HG03439 (cell line): ENCODE measurements at regions not wholly inside any gene's neighbourhood (a gene's known extent, or its start where the extent isn't known, plus 50 kb on each side); places are given as distances from the start of the nearest gene placed in this dataset.
A peak's percentile ranks its signal among the peaks of the same experiment; 100 is the strongest.
"Not testable (repeated sequence)": the region's sequence is repeated elsewhere in the genome, so short reads cannot be mapped to it uniquely, and the experiment has no call there.

Experiments used
- ATAC-seq: cut with Tn5 transposase; IDR thresholded peaks from one replicate; pipeline ENCODE4 v1.9.1; 2021; ENCODE audit warnings: mild to moderate bottlenecking, moderate library complexity; ENCODE audit not compliant: unreplicated experiment

- no peak for ATAC-seq
Observed at GRCh38 chr18:26653943-26654615, 105.7 kb upstream of the KCTD1 start.

- no peak for ATAC-seq
Observed at GRCh38 chr18:26652501-26652900, 104.1 kb upstream of the KCTD1 start.

GRCh38 chr18:26650310-26651268 is 102.2 kb upstream of the KCTD1 start:
- no peak for ATAC-seq

GRCh38 chr18:26649193-26649543 is 100.8 kb upstream of the KCTD1 start:
- no peak for ATAC-seq

GRCh38 chr18:26648509-26649192 is 100.3 kb upstream of the KCTD1 start:
- no peak for ATAC-seq

GRCh38 chr18:26646901-26647300 is 98.5 kb upstream of the KCTD1 start:
- no peak for ATAC-seq

- no peak for ATAC-seq
Observed at GRCh38 chr18:26642440-26643348, 94.3 kb upstream of the KCTD1 start.

GRCh38 chr18:26640541-26640940 is 92.2 kb upstream of the KCTD1 start:
- no peak for ATAC-seq

GRCh38 chr18:26639149-26639548 is 90.8 kb upstream of the KCTD1 start:
- no peak for ATAC-seq

GRCh38 chr18:26637983-26638382 is 89.6 kb upstream of the KCTD1 start:
- no peak for ATAC-seq

- no peak for ATAC-seq
Observed at GRCh38 chr18:26637324-26637723, 89.0 kb upstream of the KCTD1 start.

GRCh38 chr18:26635466-26635865 is 87.1 kb upstream of the KCTD1 start:
- no peak for ATAC-seq

GRCh38 chr18:26634631-26635030 is 86.3 kb upstream of the KCTD1 start:
- ATAC-seq, result no peak

- no peak for ATAC-seq
Observed at GRCh38 chr18:26631135-26631534, 82.8 kb upstream of the KCTD1 start.

- no peak for ATAC-seq
Observed at GRCh38 chr18:26630596-26630995, 82.2 kb upstream of the KCTD1 start.

- ATAC-seq, result no peak
Observed at GRCh38 chr18:26628017-26628416, 79.7 kb upstream of the KCTD1 start.

- no peak for ATAC-seq
Observed at GRCh38 chr18:26624443-26624842, 76.1 kb upstream of the KCTD1 start.

GRCh38 chr18:26623314-26623713 is 75.0 kb upstream of the KCTD1 start:
- not testable (repeated sequence) for ATAC-seq

- ATAC-seq, result peak; percentile 79
Observed at GRCh38 chr18:26621161-26622026, 73.0 kb upstream of the KCTD1 start.

GRCh38 chr18:26619350-26619749 is 71.0 kb upstream of the KCTD1 start:
- ATAC-seq, result no peak
